Inflammatory macrophage treated with lipopolysaccharide for 4 hours (primary cell): ENCODE measurements at regions not wholly inside any gene's neighbourhood (a gene's known extent, or its start where the extent isn't known, plus 50 kb on each side); places are given as distances from the start of the nearest gene placed in this dataset.

Experiments
- DNase-seq: peaks from one replicate; pipeline ENCODE4 v3.0.0-alpha.2; 2020

DNA sequence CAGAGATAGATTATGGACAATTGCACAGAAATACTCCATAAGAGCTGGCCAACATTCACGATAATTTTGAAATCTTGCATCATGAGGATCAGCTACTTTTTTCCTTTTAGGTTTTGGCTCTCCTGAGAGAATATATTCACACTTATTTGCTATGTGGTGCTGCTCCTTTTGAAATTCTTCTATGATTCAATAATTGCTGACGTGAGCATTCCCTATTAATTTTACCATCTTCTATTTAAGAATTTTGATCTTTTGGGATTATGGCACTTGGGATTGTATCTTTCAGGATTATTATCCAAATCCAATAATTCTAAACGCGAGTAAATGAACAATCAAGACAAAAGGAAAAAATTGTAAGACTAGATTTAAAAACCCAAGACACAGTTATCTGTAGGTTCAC lies 358.8 kb downstream of the ELAVL2 start:
- no peak for DNase-seq

GRCh38 chr9:23477908-23478307 lies 348.1 kb downstream of the ELAVL2 start:
- DNase-seq = no peak

DNA sequence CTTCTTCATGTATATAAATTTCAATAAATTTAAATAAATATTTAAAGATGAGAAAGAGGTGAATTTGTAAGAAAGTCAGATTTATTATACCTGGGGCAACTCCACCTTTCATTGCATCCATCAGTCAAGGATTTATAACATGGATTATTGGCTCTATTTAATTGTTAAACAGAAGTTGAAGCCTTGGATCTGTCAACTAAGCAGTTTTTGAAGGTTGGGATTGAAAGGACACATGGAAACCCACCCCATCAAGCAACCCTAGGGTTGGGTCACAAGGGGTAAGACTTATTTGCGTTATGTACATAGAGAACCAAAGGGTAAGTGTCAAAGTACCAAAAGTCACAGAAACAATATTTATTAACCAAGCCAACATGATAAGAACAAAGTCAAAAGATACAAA lies 342.5 kb downstream of the ELAVL2 start:
- DNase-seq = no peak

DNA sequence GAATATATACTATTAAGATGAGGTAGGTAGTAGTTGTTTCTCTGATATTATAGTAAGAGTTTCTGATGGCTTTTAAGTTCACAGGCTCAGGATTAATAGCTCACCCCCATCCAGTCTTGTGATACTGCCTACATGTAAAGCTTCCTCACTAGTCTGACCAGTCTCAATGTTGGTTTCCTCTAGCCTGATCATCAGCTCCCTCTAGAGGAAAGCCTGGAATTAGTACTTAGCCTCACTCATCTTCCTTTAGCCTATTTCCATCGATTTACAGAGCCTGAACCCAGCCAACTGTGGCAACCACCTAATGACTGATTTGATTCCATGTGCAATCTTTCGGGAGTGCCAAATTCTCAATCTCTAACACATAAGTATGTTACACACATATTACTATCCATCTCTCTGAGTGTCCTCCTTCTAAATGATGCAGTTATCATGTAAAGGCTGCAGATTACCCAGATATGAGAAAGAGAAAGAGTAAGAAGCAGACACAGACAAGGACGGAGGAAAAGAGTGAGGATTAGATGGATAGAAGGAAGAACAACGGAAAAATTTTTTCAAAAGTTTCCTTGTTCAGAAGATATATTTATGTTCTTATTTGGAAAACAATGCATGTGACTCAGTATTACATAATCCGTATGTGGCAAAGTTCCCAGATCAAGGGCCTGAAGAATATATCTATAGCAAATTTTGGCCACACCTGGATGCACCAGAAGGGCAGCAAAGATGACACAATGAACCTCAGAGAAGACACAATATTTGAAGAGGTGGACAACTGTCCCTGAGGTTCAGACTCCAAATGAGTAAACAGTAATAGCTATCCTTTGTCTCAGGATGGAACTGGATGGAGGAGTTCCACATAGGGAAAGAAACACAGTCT lies 333.7 kb downstream of the ELAVL2 start:
- DNase-seq = peak; percentile 19

DNA sequence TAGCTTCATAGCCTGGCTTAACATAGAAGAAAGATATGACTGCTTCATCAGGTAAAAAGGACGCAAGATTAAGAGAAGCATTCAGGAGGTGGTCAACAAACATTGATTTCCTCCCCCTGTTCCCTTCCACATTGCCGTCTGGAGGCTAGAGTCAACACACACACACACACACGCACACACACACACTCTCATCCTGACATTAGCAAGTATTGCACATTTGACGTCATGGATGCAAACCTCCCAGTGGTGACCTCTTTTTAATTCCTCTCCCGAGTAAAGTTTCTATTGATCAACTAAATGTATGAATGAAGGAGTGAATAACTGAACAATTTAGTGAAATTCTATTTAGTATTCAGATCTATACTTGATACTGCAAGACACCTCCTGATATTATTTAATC lies 332.8 kb downstream of the ELAVL2 start:
- DNase-seq = no peak

DNA sequence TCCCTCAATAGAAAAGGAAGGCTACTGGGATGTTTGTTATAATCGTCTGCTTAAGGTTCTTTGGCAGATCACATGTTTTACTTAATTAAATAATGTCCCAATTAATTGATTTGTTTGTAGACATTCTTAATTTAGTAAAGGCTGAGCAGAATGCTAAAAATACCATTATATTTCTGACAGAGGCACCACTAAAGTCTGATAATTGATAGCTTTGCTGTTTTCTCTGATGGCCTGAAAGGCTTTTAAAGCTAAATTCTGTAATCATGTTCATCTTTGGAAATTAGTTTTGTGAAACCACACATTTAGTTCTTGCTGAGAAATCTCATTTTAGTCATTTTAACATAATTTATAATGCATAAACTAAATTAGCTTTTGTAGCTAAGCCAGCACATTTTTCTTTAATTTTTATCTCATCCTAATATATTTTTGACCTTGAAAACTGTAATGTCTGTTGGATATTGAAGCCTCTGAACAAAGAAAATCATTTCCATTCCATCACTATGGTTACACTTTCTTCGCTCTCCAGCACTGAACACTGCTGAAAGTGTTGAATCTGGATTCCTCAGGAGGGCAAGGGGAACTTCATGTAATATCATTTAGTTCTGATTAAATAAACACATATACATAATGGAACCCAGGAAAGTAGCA lies 329.4 kb downstream of the ELAVL2 start:
- DNase-seq = no peak

DNA sequence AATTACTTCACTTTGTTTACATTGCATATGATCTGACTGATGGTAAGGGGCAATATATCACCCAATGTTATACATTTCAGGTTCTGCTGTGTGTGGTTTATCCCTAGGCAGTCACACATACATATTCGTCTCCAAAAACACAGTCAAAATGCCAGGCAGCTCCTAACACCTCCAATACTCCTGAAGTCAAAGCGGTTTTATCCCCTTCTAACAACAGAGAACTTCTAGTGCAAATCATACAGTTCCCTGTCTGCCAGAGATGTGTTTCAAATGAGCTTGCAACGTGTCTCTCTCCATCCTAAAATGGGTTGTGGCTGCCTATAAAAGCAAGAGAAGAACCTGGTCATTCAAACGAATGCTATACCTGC lies 328.9 kb downstream of the ELAVL2 start:
- no peak for DNase-seq

- DNase-seq = no peak
Measured at GRCh38 chr9:23502004-23502403, 324.0 kb downstream of the ELAVL2 start.

GRCh38 chr9:23522952-23523351 lies 303.1 kb downstream of the ELAVL2 start:
- no peak for DNase-seq

DNA sequence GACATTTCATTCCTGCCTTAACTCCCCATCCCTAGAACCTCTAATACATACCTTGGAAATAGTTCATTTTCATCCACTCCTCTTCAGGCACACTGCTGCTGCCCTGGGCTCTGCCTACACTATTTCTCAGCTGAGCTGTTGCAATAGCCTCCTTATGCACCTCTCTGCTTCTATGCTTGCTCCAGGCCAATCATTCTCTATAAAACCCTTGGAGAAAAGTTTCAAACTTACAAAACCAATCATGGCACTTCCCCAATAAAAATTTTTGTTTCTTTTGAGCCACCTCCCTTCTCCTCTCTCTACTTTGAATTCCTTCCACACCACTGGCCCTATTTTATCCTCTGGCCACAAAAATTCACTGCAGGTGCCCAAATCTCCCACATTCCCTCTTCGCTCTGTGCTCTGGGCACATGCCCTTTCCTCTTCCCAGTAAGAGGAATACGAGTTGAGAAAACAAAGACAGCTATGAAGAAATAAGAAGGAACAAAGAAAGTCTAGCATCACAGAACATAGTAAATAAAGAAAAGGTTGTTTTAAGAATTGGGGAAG lies 301.4 kb downstream of the ELAVL2 start:
- no peak for DNase-seq

DNA sequence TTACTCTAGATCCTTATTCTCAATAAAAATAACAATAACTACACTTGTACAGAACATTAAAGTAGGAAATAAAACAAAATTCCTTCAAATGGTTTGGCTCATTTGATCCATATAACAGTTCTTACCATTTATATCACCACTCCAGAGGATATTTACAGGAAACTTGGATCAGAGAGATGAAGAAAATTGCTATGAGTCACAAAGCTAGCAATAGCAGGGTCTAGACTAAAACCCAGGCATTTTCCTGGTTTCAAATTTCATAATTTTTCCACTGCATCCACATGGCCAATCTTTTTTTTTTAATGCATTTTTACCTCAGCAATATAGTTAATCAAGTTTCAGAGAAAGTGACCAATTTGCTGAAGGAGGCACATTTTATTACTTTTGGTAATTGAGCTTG lies 299.2 kb downstream of the ELAVL2 start:
- DNase-seq = no peak

GRCh38 chr9:23532282-23532681 lies 293.8 kb downstream of the ELAVL2 start:
- no peak for DNase-seq

GRCh38 chr9:23537192-23538066 lies 288.6 kb downstream of the ELAVL2 start:
- DNase-seq = no peak

DNA sequence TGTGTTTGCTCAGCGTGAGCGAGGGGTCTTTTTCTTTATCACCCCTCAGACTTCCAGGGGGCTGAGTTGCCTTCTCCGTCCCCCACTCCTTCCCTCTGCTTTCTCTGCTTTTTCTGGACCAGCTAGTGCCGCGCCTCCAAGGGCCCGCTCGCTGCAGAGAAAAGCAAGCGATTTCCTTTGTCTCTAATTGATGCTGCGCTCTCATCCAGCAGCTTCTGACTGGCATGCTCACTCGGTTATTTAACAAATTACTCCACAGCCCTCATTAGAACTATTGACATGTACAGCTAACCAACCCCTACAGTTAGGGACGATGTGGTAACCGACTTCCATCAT lies 288.0 kb downstream of the ELAVL2 start:
- no peak for DNase-seq

GRCh38 chr9:23538461-23539003 lies 287.5 kb downstream of the ELAVL2 start:
- DNase-seq = no peak

DNA sequence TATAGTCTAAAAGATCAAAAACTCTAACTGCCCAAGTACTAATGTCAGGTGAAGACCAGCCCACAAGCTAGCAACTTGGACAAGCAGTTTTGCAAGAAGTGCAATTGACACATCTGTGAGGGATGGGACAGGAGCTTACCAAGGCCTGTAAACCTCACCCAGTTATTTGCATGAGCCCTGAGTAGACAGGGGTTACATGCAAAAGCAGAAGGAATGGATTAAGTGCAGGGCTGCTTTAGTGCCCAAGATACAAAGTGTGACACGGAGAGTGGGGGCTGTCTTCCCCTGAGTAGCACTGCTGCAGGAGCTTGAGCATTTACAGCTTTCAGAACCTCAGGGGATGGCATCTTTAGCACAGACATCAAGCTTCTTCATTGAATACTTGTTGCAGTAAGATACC lies 286.7 kb downstream of the ELAVL2 start:
- no peak for DNase-seq

GRCh38 chr9:23541976-23542375 lies 284.1 kb downstream of the ELAVL2 start:
- DNase-seq = no peak

- no peak for DNase-seq
Measured at GRCh38 chr9:23542438-23542837, 283.6 kb downstream of the ELAVL2 start.

DNA sequence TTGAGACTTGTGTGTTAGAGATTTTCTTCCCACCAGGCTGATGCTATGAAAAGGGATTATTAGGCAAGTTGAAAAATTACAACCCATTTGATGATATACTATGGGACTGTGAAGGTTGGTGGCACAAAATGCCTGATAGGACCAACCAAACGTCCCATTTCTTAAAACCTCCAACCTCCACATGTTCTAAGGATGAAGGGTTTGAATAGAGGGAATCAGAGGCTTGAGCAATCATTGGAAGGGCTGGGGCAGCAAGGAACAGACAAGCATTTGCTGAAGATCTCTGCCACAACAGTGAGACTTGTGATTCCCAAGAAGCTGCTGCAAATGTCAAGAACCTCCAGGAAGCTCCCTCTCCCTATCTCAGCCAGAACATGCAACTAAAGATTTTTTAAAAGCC lies 283.1 kb downstream of the ELAVL2 start:
- DNase-seq = no peak

DNA sequence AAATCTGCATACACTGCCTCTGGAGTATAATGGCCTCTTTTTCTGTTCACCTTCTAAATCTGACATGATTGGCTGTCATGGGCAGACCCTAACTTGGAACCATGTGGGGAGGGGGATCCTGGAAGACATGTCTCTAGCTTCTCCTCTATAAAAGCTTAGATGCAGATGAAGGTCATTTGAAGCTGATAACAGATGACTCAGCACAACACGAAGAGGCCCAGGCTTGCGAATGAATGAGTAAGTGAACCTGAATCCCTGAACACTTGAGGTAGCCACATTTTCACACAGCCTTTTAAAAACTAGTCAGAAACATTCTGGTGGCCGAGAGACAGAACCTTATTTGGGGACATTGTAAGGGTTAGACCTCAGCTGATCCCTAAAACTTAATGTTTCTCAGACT lies 282.6 kb downstream of the ELAVL2 start:
- DNase-seq = no peak

DNA sequence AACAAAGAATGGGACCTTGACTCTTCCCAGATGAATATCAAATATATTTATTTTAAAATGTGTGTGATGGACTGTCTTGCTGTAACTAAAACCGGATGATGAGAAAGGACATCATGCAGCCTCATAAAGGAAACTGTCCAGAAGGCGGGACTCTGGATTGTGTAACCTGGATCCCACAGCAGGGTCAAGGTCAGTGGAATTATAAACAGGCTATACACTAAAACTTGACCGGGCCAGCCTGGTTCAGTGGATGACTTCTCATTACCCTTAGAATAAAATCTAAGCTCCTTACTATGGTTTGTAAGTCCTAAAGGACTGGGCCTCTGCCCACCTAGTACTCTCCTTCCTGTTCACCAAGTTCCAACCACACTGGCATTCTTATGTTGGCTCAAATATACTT lies 280.3 kb downstream of the ELAVL2 start:
- no peak for DNase-seq

DNA sequence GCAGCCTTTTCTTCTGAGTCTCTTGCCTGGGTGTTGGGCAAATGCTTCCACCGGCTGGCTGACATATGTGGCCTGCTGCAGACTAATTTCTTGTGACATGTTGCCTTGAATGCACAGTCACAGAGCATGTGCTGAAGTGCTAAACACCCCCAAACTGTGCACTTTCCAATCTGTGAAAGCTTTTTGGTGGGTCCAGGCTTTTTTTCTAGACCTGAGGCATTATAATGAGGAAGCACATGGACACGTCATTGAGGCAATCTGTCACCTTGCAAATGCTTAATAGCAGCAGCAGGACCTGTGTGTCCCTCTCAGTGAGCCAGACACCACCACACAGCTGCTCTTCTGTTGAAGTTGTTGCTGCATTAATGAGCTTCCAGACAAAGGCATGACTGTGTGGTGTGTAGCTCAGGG lies 274.7 kb downstream of the ELAVL2 start:
- no peak for DNase-seq
